ENCODE measurements at regions not wholly inside any gene's neighbourhood (a gene's known extent, or its start where the extent isn't known, plus 50 kb on each side); places are given as distances from the start of the nearest gene placed in this dataset.
A peak's percentile ranks its signal among the peaks of the same experiment; 100 is the strongest.

DNA sequence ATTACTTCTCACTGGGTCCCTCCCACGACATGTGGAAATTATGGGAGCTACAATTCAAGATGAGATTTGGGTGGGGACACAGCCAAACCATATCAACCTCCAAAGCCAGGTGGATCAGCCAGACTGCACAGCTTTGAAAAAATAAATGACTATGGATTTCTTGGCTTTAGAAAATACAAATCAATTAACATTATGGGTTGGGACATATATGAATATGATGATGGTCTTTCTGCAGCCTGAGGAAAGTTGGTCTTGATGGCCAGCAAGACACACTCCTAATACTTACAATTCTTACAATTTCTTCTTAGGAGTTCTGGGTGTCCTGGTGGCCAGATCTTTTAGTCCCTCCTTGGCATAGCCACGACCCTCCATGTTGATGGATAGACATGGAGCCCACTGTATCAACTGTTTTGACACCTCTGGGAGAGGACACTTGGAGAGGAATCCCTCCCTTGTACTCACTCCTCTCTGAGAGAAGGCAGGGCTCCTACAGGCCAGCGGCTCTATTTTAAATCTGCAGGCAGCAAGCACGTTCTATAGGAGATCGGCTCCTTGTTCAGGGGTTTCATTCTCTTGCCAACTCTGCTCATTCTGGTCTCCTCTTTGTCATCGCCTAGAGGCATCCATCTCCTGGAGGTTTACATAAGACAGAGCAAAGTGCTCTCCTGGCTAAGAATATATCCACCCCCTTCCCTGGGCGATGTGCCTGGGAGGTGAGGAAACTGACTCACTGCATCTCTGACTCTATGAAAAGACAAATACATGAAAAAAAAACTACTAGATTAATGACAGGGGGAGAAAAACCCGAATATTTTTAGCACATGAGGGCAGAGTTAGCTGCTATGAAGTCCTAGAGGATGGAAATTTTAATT lies 145.9 kb downstream of the CARTPT start:
- DNase-seq (ENCODE audit: low spot score in 2 of 2) (no peak), ATAC-seq (ENCODE audit: low read depth) (no peak)
- peaks cover 14% of the 10 kb centered on the region for H3K27me3 Mint-ChIP-seq
- no peaks in the 10 kb centered on the region for H3K36me3 Mint-ChIP-seq
- H3K4me1 Mint-ChIP-seq: no peaks in the 10 kb centered on the region
- peaks cover 1% of the 10 kb centered on the region for H3K9me3 Mint-ChIP-seq
- H3K4me3 Mint-ChIP-seq: no peak overlapping the region
- H3K27ac Mint-ChIP-seq: no peak overlapping the region

DNA sequence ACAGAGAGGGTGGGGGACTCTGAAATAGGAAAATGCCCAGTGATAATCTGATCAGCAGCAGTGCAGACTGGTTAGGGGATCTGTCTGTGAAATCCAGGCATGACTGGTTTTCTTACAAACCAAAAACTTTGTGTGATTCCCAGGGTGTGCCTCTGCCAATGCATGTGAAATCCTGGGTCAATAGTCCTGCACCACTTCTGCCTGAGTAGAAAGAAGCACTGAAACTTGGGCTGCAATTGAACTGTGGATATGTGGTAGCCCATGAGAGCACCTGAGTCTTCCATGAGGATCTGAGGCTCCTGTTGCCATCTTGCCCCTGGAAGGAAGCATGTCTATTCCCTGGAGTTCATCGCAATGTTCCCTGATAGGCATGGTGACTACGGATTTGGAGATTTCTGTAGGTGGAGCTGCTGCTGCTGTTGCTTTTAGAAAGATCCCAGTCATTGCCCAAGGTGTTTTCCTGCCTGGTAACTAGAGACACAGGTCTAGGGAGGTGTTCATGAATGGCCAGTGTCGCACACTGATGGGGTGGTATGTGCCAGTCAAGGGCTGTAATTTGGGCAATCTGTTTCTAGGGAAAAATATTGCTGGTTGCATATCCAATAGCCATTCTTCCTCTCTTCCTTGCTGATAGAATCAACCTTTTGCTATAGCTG lies 146.7 kb downstream of the CARTPT start:
- Mint-ChIP-seq H3K9me3 (peaks cover 1% of the 10 kb centered on the region), H3K36me3 (no peaks in the 10 kb centered on the region), H3K27ac (no peak overlapping the region), H3K4me1 (no peaks in the 10 kb centered on the region), H3K4me3 (no peak overlapping the region), H3K27me3 (peaks cover 13% of the 10 kb centered on the region)
- DNase-seq (ENCODE audit: low spot score in 2 of 2): no peak
- no peak for ATAC-seq (ENCODE audit: low read depth)

DNA sequence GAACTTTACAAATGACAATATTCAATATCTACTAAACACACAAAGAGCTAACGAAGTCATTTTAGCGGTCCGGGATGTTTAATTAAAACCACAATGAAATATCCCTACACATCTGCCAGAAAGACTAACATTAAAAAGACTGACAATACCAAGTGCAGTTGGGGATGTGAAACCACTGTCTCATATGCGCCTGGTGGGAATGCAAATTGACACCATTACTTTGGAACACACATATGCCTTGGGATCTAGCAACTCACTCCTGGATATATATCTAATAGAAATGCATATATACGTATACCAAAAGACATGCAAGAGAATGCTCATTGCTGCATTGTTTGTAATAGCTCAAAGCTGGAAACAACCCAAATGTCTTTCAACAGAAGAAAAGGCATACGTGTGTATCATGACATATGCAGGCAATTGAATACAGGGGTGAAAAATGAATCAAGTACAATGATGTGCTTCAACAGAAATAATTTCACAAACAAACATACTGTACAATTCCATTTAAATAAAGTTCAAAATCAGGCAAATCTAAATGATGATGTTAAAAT lies 153.3 kb downstream of the CARTPT start:
- peaks cover 12% of the 10 kb centered on the region for H3K27me3 Mint-ChIP-seq
- no peak overlapping the region for H3K4me3 Mint-ChIP-seq
- DNase-seq (ENCODE audit: low spot score in 2 of 2) (no peak), ATAC-seq (ENCODE audit: low read depth) (no peak)
- no peak overlapping the region for H3K27ac Mint-ChIP-seq
- peaks cover 1% of the 10 kb centered on the region for H3K9me3 Mint-ChIP-seq
- H3K4me1 Mint-ChIP-seq: no peaks in the 10 kb centered on the region
- no peaks in the 10 kb centered on the region for H3K36me3 Mint-ChIP-seq

DNA sequence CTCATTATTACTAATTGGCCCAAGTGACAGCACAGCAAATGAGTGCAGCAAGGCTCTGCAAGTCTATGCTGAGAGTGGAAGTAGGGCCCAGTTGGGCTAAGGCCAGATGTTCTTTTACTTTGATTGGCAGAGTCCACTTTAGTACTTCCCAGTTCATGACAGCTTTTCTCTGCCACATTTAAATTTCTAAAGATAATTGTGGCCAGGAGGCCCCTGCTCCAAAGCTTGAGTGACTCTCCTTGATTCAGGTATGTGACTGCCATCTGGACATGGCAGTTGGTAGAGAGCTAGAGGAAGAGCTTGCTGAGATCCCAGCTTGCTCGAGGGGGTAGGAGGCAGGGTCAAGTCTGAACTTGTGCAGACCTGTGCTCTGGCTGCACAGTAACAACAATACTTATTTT lies 154.1 kb downstream of the CARTPT start:
- no peaks in the 10 kb centered on the region for H3K4me1 Mint-ChIP-seq
- H3K27me3 Mint-ChIP-seq: peaks cover 11% of the 10 kb centered on the region
- no peaks in the 10 kb centered on the region for H3K36me3 Mint-ChIP-seq
- peaks cover 1% of the 10 kb centered on the region for H3K9me3 Mint-ChIP-seq
- H3K27ac Mint-ChIP-seq: no peak overlapping the region
- H3K4me3 Mint-ChIP-seq: no peak overlapping the region
- DNase-seq (ENCODE audit: low spot score in 2 of 2) (no peak), ATAC-seq (ENCODE audit: low read depth) (no peak)

DNA sequence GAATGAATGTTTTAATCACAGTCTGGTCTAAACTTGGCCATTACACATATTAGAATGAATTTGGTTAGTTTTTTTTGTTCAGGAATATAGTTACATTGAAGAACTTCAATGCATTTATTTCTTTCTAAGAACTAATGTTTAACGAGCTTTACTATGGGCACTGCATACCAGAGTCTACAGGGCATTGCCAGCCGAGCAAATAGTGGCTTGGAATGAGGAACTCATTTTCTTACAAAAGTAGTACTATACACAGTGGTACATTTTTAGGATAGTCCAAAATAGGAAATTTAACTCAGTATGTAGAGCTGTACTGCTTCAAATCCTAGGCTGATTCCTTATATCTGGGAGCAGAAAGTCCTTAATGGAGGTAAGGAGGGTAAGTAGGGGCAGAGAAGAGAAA lies 155.4 kb downstream of the CARTPT start:
- Mint-ChIP-seq H3K4me1 (no peaks in the 10 kb centered on the region), H3K9me3 (peaks cover 1% of the 10 kb centered on the region), H3K27me3 (peaks cover 10% of the 10 kb centered on the region), H3K36me3 (no peaks in the 10 kb centered on the region), H3K4me3 (no peak overlapping the region), H3K27ac (no peak overlapping the region)
- ATAC-seq (ENCODE audit: low read depth) (no peak), DNase-seq (ENCODE audit: low spot score in 2 of 2) (no peak)

DNA sequence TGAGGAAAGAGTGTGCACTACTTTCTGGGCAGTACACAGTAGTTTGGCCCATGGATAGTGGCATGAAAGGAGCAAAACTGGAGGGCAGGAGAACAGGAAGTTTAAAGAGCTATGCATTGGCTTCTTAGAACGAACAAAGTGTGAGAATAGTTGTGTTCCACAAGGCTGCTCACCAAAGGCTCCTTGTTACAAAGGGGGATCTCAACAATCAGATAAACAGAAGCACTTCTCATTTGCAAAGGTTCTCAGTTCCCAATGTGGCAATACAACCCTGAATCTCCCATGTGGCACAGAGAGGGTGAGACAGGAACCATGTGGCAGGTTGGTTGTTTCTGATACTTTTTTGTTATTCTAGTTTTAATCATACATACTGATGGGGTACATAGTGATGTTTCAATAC lies 158.4 kb downstream of the CARTPT start:
- Mint-ChIP-seq H3K4me1 (no peaks in the 10 kb centered on the region), H3K27ac (no peak overlapping the region), H3K9me3 (no peaks in the 10 kb centered on the region), H3K36me3 (no peaks in the 10 kb centered on the region), H3K27me3 (peaks cover 11% of the 10 kb centered on the region), H3K4me3 (no peak overlapping the region)
- no peak for ATAC-seq (ENCODE audit: low read depth)
- DNase-seq (ENCODE audit: low spot score in 2 of 2): no peak

DNA sequence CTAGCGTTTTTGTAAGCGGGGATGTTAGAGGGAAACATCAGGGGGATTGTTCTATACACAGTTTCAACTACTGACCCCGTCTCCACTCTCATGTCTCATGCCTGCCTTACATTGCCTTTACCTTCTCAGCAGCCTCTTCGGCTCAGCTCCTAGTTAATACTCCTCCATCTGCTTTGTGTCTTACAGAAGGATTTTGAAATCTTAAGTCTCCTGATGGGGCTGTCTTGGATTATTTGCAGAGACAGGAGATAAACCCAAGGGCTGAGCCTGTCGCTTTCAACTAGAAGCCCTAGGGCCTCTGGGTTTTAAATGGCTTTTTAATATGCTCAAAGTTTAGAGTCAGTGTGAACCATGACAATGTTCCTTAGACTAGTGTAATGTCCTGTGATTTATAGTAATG lies 161.5 kb downstream of the CARTPT start:
- Mint-ChIP-seq H3K27ac (no peak overlapping the region), H3K36me3 (no peaks in the 10 kb centered on the region), H3K4me1 (no peaks in the 10 kb centered on the region), H3K27me3 (peaks cover 9% of the 10 kb centered on the region), H3K9me3 (no peaks in the 10 kb centered on the region), H3K4me3 (no peak overlapping the region)
- DNase-seq (ENCODE audit: low spot score in 2 of 2) (no peak), ATAC-seq (ENCODE audit: low read depth) (no peak)

DNA sequence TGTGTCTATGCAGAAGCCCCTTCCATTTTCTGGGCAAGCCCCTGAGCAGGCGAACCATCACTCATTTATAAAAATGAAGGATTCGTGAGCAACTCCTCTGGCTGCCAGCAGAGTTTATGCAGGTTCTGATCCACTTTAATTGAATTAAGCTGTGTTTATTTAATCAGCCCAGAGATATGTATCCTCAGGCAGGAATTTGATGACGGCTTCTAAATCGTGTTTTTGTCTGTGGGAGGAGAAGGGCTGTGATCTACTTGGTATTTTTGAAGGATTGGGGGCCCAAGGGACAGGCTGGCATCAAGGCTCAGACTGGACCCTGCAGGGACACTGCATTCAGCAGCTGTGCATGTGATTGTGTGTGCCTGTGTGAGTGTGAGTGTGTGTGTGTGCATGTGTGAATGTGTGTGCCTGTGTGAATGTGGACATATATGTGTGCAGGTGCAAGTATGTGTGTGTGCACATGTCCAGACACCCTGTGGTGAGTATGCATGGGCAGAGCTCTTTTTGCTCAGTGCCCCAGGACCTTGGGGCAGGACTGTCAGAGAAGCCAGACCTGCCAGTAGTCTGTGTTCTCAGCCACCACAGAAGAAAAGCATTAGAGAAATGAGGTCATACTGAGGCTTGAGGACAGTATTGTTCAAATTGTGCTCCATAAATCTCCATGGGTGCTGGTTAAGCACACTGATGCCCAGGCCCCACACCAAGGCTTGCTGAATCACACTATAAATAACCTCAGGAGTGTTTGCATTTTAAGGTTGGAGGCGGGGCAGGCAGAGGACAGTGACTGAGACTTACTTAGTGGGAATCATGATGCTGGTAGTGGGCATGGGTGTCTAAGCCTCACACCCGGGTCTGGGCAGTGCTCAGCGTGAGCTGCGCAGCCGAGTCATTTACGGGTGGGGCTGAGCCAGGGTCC lies 164.0 kb downstream of the CARTPT start:
- DNase-seq (ENCODE audit: low spot score in 2 of 2) (no peak), ATAC-seq (ENCODE audit: low read depth) (no peak)
- Mint-ChIP-seq H3K27me3 (peaks cover 4% of the 10 kb centered on the region), H3K27ac (no peak overlapping the region), H3K36me3 (no peaks in the 10 kb centered on the region), H3K4me3 (no peak overlapping the region), H3K4me1 (no peaks in the 10 kb centered on the region), H3K9me3 (peaks cover 1% of the 10 kb centered on the region)

DNA sequence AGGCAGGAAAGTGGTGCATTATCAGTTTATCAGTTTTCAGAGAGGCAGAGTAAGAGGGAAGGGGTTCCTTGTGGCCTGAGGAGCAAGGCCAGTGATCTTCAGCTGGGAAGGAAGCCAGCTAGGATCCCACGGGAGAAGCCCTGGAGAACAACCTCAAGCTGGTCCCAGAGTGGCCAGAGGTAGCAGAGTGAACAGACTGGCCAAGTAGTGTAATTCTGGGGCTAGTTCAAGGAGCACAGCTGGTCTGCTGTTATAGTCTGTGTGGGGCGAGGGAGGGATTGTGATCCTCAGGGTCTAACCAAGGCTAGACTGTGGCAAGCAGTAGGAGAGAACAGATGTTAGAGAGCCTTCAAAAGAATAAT lies 164.6 kb downstream of the CARTPT start:
- DNase-seq (ENCODE audit: low spot score in 2 of 2) (no peak), ATAC-seq (ENCODE audit: low read depth) (no peak)
- no peak overlapping the region for H3K4me3 Mint-ChIP-seq
- H3K4me1 Mint-ChIP-seq: no peaks in the 10 kb centered on the region
- peaks cover 4% of the 10 kb centered on the region for H3K27me3 Mint-ChIP-seq
- H3K27ac Mint-ChIP-seq: no peak overlapping the region
- no peaks in the 10 kb centered on the region for H3K36me3 Mint-ChIP-seq
- H3K9me3 Mint-ChIP-seq: peaks cover 3% of the 10 kb centered on the region

DNA sequence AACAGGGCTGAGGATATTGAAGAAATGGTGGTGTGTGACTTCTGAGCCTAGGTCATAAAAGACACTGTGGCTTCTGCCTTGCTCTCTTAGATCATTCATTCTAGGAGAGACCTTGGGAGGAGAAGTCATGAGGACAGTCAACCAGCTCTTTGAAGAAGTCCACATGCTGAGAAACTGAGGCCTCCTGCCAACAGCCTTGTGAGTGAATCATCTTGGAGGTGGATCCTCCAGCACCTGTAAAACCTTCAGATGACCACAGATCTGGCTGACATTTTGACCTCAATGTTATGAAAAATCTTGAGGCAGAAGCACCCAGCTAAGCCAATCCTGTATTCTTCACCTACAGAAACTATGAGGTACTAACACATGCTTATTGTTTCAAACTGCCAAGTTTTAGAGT lies 165.9 kb downstream of the CARTPT start:
- Mint-ChIP-seq H3K9me3 (peaks cover 3% of the 10 kb centered on the region), H3K27ac (no peak overlapping the region), H3K4me1 (no peaks in the 10 kb centered on the region), H3K4me3 (no peak overlapping the region), H3K27me3 (peaks cover 9% of the 10 kb centered on the region), H3K36me3 (no peaks in the 10 kb centered on the region)
- ATAC-seq (ENCODE audit: low read depth): no peak
- DNase-seq (ENCODE audit: low spot score in 2 of 2): no peak

DNA sequence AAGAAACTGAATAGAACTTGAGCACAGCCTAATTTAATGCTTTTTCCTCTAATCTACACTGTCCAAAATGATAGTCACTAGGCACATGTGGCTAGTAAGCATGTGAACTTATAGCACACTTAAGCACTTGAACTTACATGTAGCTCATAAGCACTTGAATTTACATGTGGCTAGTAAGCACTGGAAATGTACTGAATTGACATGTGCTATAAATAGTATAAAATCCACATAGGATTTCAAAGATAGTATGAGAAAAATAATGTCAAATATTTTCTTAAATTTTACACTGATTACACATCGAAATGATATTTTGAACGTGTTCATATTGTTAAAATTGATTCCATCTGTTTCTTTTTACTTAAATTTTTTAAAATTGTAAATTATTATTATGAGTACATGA lies 167.3 kb downstream of the CARTPT start:
- H3K27ac Mint-ChIP-seq: no peak overlapping the region
- peaks cover 17% of the 10 kb centered on the region for H3K27me3 Mint-ChIP-seq
- DNase-seq (ENCODE audit: low spot score in 2 of 2) (no peak), ATAC-seq (ENCODE audit: low read depth) (no peak)
- peaks cover 3% of the 10 kb centered on the region for H3K9me3 Mint-ChIP-seq
- no peaks in the 10 kb centered on the region for H3K4me1 Mint-ChIP-seq
- no peaks in the 10 kb centered on the region for H3K36me3 Mint-ChIP-seq
- H3K4me3 Mint-ChIP-seq: no peak overlapping the region

DNA sequence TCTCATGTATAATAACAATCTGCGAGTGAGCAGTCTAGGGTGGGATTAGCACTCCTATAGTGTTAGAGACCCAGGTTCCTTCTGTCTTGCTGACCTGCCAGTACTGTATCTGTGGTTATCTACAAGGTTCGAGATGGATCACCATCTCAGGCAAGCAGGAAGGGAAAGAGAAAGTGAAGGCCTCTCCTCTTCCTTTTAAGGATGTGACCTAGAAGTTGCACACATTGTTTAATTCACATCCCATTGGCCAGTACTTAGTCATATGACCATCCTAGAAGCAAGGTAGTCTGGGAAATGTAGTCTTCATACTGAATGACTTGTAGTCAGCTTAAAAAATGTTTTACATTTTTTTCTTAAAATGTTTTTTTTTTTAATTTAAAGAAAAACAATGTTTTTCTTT lies 168.6 kb downstream of the CARTPT start:
- Mint-ChIP-seq H3K4me3 (no peak overlapping the region), H3K27me3 (peaks cover 17% of the 10 kb centered on the region), H3K36me3 (no peaks in the 10 kb centered on the region), H3K9me3 (peaks cover 3% of the 10 kb centered on the region), H3K27ac (no peak overlapping the region), H3K4me1 (no peaks in the 10 kb centered on the region)
- DNase-seq (ENCODE audit: low spot score in 2 of 2): peak in 1 of 2 donors; percentile 30
- peak; percentile 97 for ATAC-seq (ENCODE audit: low read depth)

DNA sequence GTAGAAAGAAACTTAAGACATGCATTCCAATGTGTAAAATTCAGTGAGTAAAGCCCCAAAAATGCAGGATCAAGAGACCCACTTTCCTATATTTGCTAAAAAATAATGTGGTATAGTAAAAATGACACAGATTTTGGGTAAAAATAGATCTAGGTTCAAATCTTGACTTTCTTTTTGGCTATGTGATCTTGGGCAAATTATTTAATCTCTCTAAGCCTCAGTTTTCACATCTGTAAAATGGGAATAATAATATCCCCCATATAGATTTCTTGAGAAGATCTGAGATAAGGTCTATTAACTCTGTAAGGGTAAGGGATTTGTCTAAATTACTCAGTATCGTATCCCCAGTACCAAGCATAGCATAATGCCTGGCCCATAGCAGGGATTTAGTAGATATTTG lies 172.3 kb downstream of the CARTPT start:
- ATAC-seq (ENCODE audit: low read depth) (no peak), DNase-seq (ENCODE audit: low spot score in 2 of 2) (no peak)
- Mint-ChIP-seq H3K27me3 (peaks cover 19% of the 10 kb centered on the region), H3K4me1 (no peaks in the 10 kb centered on the region), H3K4me3 (no peak overlapping the region), H3K36me3 (no peaks in the 10 kb centered on the region), H3K27ac (no peak overlapping the region), H3K9me3 (peaks cover 3% of the 10 kb centered on the region)

DNA sequence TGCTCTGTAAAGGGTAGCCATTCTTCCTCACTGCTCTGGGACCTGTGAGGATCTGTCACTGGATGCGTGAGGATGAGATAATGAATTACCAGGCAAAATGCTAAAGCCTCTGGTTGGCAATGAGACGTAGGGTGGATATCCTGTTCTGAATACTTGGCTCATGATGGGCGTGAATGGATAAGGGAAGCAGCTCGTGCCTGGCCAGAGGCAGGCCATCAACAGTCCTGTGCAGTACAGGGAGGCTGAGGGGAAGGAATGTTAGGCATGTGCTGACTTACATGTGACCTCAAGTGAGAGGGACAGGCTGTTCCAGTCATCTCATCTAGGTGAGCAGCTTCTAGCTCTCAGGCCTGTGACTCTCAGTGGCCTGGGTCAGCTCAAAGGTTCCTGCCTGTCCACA lies 172.8 kb downstream of the CARTPT start:
- Mint-ChIP-seq H3K9me3 (peaks cover 3% of the 10 kb centered on the region), H3K27me3 (peaks cover 19% of the 10 kb centered on the region), H3K36me3 (no peaks in the 10 kb centered on the region), H3K4me3 (no peak overlapping the region), H3K4me1 (no peaks in the 10 kb centered on the region), H3K27ac (no peak overlapping the region)
- ATAC-seq (ENCODE audit: low read depth) (no peak), DNase-seq (ENCODE audit: low spot score in 2 of 2) (no peak)
